GM21360 (cell line): ENCODE measurements at regions not wholly inside any gene's neighbourhood (a gene's known extent, or its start where the extent isn't known, plus 50 kb on each side); places are given as distances from the start of the nearest gene placed in this dataset.

Source experiments
- ATAC-seq: cut with Tn5 transposase; IDR thresholded peaks from one replicate; pipeline ENCODE4 v1.9.1; 2021; ENCODE audit warnings: mild to moderate bottlenecking, moderate library complexity; ENCODE audit not compliant: unreplicated experiment

- ATAC-seq: no peak
Measured at GRCh38 chr3:127356381-127356780, 68.5 kb upstream of the PRR20G start.

- no peak for ATAC-seq
Measured at GRCh38 chr3:127354761-127355160, 66.9 kb upstream of the PRR20G start.

- ATAC-seq: no peak
Measured at GRCh38 chr3:127352612-127353011, 64.8 kb upstream of the PRR20G start.

- ATAC-seq: no peak
Measured at GRCh38 chr3:127351775-127352350, 64.0 kb upstream of the PRR20G start.

- no peak for ATAC-seq
Measured at GRCh38 chr3:127351321-127351720, 63.5 kb upstream of the PRR20G start.

- no peak for ATAC-seq
Measured at GRCh38 chr3:127350172-127351050, 62.6 kb upstream of the PRR20G start.

GRCh38 chr3:127349501-127350171 lies 61.8 kb upstream of the PRR20G start:
- no peak for ATAC-seq

- ATAC-seq: no peak
Measured at GRCh38 chr3:127342735-127343134, 54.9 kb upstream of the PRR20G start.

- ATAC-seq: no peak
Measured at GRCh38 chr3:127339928-127340861, 52.3 kb upstream of the PRR20G start.

GRCh38 chr3:127339016-127339415 lies 51.2 kb upstream of the PRR20G start:
- no peak for ATAC-seq

GRCh38 chr3:127337911-127338531 lies 50.2 kb upstream of the PRR20G start:
- no peak for ATAC-seq
